Body of pancreas (tissue), 4 donors: ENCODE measurements at regions not wholly inside any gene's neighbourhood (a gene's known extent, or its start where the extent isn't known, plus 50 kb on each side); places are given as distances from the start of the nearest gene placed in this dataset.

ENCODE experiments used
- ATAC-seq: fragments of 150-250 bp; one replicate; pipeline ENCODE4 v1.9.1; 2016
- DNase-seq, 4 donors: peaks; one replicate each; pipeline ENCODE4 v3.0.0-alpha.2; 2019
- H3K27ac ChIP-seq, 4 donors: fragments of 200-600 bp; sonication (generic); 1 replicate in 3 of 4; 2 replicates in 1 of 4; pipeline versions ENCODE4 v1.5.1 to v1.6.1; 2016 to 2019; ENCODE audit warnings: mild to moderate bottlenecking in 1 of 4, mixed read lengths in 1 of 4, moderate library complexity in 1 of 4
- H3K27me3 ChIP-seq, 2 donors: fragments of 200-600 bp; sonication (generic); one replicate each; pipeline ENCODE4 v1.6.0; 2016; ENCODE audit warnings: mild to moderate bottlenecking in 1 of 2
- H3K36me3 ChIP-seq, 2 donors: fragments of 200-600 bp; sonication (generic); replicated peaks in 1 of 2; 2 replicates each; pipeline ENCODE4 v1.5.1; 2016; ENCODE audit warnings: low read depth in 2 of 2; ENCODE audit not compliant: insufficient read depth in 1 of 2
- H3K4me1 ChIP-seq: fragments of 200-600 bp; sonication (generic); one replicate; pipeline ENCODE4 v1.6.0; 2016
- H3K4me3 ChIP-seq, 2 donors: fragments of 200-600 bp; sonication (generic); 1 replicate in 1 of 2; 2 replicates in 1 of 2; pipeline ENCODE4 v1.5.1; 2016 to 2019
- H3K9me3 ChIP-seq, 3 donors: fragments of 200-600 bp; sonication (generic); 1 replicate in 2 of 3; 2 replicates in 1 of 3; pipeline ENCODE4 v1.5.1; 2016
- POLR2A ChIP-seq, 3 donors: fragments of 450-650 bp; IDR thresholded peaks; one replicate each; pipeline ENCODE4 v1.6.1; 2016; ENCODE audit warnings: antibody characterized with exemption in 3 of 3, mild to moderate bottlenecking in 2 of 3
- WGBS, 2 donors: methylation state at CpG; one replicate each; pipeline ENCODE4 v1.1.5; 2017; 5-methylcytosine and 5-hydroxymethylcytosine counted together
- intact Hi-C: fragments of 100-400 bp; cut with DNase I; formaldehyde crosslinking; loops from one replicate; pipeline ENCODE4 v1.15.1; 2023
- TF ChIP-seq, protein P1 (sequence below), 7 experiments: fragments of 450-650 bp in 4 of 7; fragments of 200-600 bp in 3 of 7; sonication (generic) in 3 of 7; IDR thresholded peaks; one replicate each; pipeline ENCODE4 v1.5.1; 2016 to 2019; ENCODE audit warnings: antibody characterized with exemption in 7 of 7

DNA sequence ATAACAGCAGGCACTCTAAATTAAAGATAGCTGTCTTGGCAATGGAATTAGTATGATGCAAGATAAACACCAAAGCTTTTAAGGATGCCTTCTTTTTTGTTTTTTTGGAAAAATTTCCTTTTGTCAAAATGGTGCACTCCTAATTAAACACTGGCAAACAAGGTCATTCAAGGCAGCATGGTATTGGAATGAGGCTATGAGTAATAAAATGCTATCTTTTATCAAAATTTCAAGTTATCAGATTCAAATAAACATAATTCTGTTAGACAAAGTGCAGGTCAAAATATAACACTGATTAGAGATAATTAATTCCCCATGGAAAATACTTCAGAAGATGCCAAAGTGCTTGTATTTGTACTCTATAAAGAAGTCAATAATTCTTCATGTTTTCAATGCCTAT, 514.1 kb downstream of the TENT5A start:
- ATAC-seq (no peak), DNase-seq (no peak)
- Histone ChIP-seq H3K4me1 (no peaks in the 10 kb centered on the region), H3K27me3 (no peaks in the 10 kb centered on the region), H3K36me3 (no peaks in the 10 kb centered on the region), H3K27ac (no peak overlapping the region), H3K4me3 (no peak overlapping the region), H3K9me3 (no peaks in the 10 kb centered on the region)
- TF ChIP-seq POLR2A (IDR thresholded peaks at IDR 0.05): no peak
- TF ChIP-seq, protein P1, sequence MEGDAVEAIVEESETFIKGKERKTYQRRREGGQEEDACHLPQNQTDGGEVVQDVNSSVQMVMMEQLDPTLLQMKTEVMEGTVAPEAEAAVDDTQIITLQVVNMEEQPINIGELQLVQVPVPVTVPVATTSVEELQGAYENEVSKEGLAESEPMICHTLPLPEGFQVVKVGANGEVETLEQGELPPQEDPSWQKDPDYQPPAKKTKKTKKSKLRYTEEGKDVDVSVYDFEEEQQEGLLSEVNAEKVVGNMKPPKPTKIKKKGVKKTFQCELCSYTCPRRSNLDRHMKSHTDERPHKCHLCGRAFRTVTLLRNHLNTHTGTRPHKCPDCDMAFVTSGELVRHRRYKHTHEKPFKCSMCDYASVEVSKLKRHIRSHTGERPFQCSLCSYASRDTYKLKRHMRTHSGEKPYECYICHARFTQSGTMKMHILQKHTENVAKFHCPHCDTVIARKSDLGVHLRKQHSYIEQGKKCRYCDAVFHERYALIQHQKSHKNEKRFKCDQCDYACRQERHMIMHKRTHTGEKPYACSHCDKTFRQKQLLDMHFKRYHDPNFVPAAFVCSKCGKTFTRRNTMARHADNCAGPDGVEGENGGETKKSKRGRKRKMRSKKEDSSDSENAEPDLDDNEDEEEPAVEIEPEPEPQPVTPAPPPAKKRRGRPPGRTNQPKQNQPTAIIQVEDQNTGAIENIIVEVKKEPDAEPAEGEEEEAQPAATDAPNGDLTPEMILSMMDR (IDR thresholded peaks at IDR 0.05): no peak
- intact Hi-C loops: no loop called here

DNA sequence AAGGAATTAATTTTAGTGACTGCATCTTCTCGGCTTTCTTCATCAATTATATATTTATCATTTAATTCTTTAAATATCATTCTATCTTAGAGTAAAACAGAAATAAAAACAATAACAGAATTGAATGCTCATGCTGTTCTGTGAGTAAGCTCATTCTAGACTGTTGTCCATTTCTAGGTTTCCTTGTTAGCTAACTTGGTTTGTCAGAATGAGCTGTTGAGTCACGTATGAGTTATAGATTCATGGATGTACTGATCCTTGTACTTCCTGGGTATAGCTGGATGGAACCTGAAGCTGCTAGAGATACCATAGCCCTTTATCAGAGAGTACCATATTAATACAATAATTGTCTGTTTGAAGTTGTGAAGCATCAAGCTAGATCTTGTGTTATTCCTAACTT, 515.3 kb downstream of the TENT5A start:
- 56 to 73% methylated on average over 2 of the region's 2 CpGs for WGBS, 2 donors
- H3K27me3 ChIP-seq: no peaks in the 10 kb centered on the region
- no peak overlapping the region for H3K4me3 ChIP-seq
- H3K36me3 ChIP-seq: no peaks in the 10 kb centered on the region
- TF ChIP-seq POLR2A (IDR thresholded peaks at IDR 0.05): no peak
- TF ChIP-seq, protein P1 (IDR thresholded peaks at IDR 0.05): no peak
- ATAC-seq (no peak), DNase-seq (no peak)
- no peaks in the 10 kb centered on the region for H3K9me3 ChIP-seq
- no peaks in the 10 kb centered on the region for H3K4me1 ChIP-seq
- H3K27ac ChIP-seq: no peak overlapping the region
- intact Hi-C loops: no loop called here

DNA sequence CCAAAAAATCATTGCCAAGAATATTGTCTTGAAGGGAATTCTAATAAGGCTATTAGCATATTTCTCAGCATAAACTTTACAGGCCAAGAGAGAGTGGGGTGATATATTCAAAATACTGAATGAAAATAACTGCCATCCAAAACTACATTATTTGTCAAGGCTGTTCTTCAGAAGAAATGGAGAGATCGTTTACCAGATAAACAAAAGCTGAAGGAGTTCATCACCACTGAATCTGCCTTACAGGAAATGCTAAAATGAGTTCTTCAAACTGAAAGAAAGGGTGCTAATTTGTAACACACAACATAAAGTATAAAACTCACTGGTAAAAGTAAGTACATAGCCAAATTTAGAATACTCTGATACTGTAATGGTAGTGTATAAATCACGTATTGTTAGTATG, 517.0 kb downstream of the TENT5A start:
- Histone ChIP-seq H3K36me3 (no peaks in the 10 kb centered on the region), H3K4me3 (no peak overlapping the region), H3K27ac (no peak overlapping the region), H3K4me1 (no peaks in the 10 kb centered on the region), H3K27me3 (no peaks in the 10 kb centered on the region), H3K9me3 (no peaks in the 10 kb centered on the region)
- intact Hi-C loops: no loop called here
- TF ChIP-seq, protein P1 (IDR thresholded peaks at IDR 0.05): no peak
- no peak for TF ChIP-seq POLR2A (IDR thresholded peaks at IDR 0.05)
- no peak for ATAC-seq
- DNase-seq: no peak
- 55 to 68% methylated on average over 2 of the region's 2 CpGs for WGBS, 2 donors

DNA sequence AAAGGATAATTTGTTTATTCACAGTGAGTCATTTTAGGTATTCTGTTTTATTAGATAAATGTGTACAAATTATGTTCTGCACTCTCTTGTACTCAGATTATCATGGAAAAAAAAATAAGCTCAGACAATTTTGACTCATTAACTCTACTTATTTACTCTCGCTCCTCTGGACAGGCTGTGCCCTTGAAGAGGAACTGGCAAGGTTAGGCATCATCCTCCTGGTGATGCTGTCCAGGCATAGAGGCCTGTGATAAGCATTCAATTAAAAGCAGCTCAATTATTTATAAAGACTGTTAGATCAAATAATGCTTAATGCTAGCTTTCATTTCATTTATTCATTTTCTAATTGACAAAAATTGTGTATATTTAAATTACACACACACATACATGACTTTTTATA, 518.5 kb downstream of the TENT5A start:
- ATAC-seq (no peak), DNase-seq (no peak)
- Histone ChIP-seq H3K4me3 (no peak overlapping the region), H3K27ac (no peak overlapping the region), H3K4me1 (no peaks in the 10 kb centered on the region), H3K36me3 (no peaks in the 10 kb centered on the region), H3K27me3 (no peaks in the 10 kb centered on the region), H3K9me3 (no peaks in the 10 kb centered on the region)
- intact Hi-C loops: no loop called here
- WGBS, 2 donors: 56 to 60% methylated on average over 1 of the region's 1 CpG
- no peak for TF ChIP-seq POLR2A (IDR thresholded peaks at IDR 0.05)
- TF ChIP-seq, protein P1 (IDR thresholded peaks at IDR 0.05): no peak

DNA sequence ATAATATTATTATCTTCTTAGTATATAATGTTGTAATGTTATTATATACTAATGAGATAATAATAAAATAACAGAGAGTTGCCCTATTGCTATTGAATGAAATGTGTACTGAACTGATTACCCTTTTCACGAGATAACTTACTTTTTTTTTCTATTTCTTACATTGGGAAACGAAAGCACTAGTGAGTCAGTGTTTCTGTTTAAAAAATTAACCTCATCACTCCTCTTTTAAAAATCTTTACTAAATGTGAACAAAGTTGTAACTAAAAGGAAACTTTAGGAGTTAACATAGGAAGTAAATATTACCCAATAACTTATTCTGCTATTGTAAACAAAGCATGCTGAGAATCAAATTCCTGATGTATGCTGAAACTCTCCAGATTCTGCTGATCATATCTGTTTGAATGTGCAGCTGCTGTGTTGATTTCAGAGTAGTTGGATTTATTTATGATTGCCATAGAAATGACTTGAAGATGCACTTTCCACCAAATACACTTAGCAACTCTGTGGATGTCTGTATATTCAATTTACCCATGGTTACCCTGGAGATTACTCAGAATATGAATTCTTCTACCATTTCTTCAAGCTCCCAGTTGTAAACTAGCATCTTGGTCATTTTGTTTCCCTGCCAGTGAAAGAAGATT, 523.4 kb downstream of the TENT5A start:
- H3K9me3 ChIP-seq: no peaks in the 10 kb centered on the region
- TF ChIP-seq, protein P1 (IDR thresholded peaks at IDR 0.05): no peak
- no peak for TF ChIP-seq POLR2A (IDR thresholded peaks at IDR 0.05)
- 15 to 22% methylated on average over 2 of the region's 2 CpGs for WGBS, 2 donors

More for the DNA sequence above, 523.4 kb downstream of the TENT5A start:
- ATAC-seq: no peak
- no peak for DNase-seq
- Histone ChIP-seq H3K4me3 (no peak overlapping the region), H3K27me3 (no peaks in the 10 kb centered on the region), H3K27ac (no peak overlapping the region), H3K4me1 (no peaks in the 10 kb centered on the region), H3K36me3 (no peaks in the 10 kb centered on the region)
- intact Hi-C loops: no loop called here
